ENCODE measurements at regions not wholly inside any gene's neighbourhood (a gene's known extent, or its start where the extent isn't known, plus 50 kb on each side); places are given as distances from the start of the nearest gene placed in this dataset.

- TF ChIP-seq ARID5B (CRISPR knock-in tag; IDR thresholded peaks at IDR 0.05) (peak; percentile 99), SNAPC2 (CRISPR knock-in tag; IDR thresholded peaks at IDR 0.05) (no peak), KLF16 (CRISPR knock-in tag; IDR thresholded peaks at IDR 0.05) (peak in 1 of 2 experiments; percentile 68; a peak in 1 of 4 replicates), TBL1XR1 (IDR thresholded peaks at IDR 0.05; ENCODE audit: borderline replicate concordance, low read length, partially characterized antibody) (peak; percentile 80), PBX3 (CRISPR knock-in tag; IDR thresholded peaks at IDR 0.05; ENCODE audit: borderline replicate concordance) (no peak), TRIM22 (IDR thresholded peaks at IDR 0.05) (no peak), FOXP1 (IDR thresholded peaks at IDR 0.05) (peak; percentile 68), FOXP1 (CRISPR knock-in tag; IDR thresholded peaks at IDR 0.05) (peak; percentile 95), ZNF549 (CRISPR knock-in tag; IDR thresholded peaks at IDR 0.05) (no peak), FOXK2 (IDR thresholded peaks at IDR 0.05) (0 out of 2 replicates have a peak, but pooled peaks have one; percentile 37), SNRNP70 (IDR thresholded peaks at IDR 0.05; ENCODE audit: low read depth, low read length) (no peak), MXD3 (CRISPR knock-in tag; IDR thresholded peaks at IDR 0.05) (no peak), ZBED4 (CRISPR knock-in tag; IDR thresholded peaks at IDR 0.05; ENCODE audit: borderline replicate concordance) (no peak), HMGA1 (CRISPR knock-in tag; conservative IDR thresholded peaks at IDR 0.05) (no peak), ZXDC (CRISPR knock-in tag; IDR thresholded peaks at IDR 0.05) (no peak)
These were observed 147.1 kb downstream of the ZNF608 start (continued) for GRCh38 chr5:124599028-124599973.
